CD4-positive, alpha-beta T cell (primary cell): ENCODE measurements at regions not wholly inside any gene's neighbourhood (a gene's known extent, or its start where the extent isn't known, plus 50 kb on each side); places are given as distances from the start of the nearest gene placed in this dataset.

Experiments
- ATAC-seq: fragments of 200-7000 bp; cut with Tn5 transposase; one replicate; pipeline ENCODE4 v1.10.0; 2022; ENCODE audit warnings: mild to moderate bottlenecking; ENCODE audit not compliant: poor library complexity
- CTCF ChIA-PET: fragments of 350-600 bp; sonication (Branson Sonifier 250); formaldehyde crosslinking; loops from one replicate; lab custom pipeline; 2021; ENCODE audit warnings: antibody characterized with exemption, inconsistent platforms; lab: Charles Lee
- POLR2A ChIA-PET: fragments of 350-600 bp; sonication (Branson Sonifier 250); formaldehyde crosslinking; loops from one replicate; lab custom pipeline; 2021; ENCODE audit warnings: antibody characterized with exemption, inconsistent platforms; lab: Charles Lee
- DNase-seq, 14 experiments: peaks; one replicate each; pipeline ENCODE4 v3.0.0-alpha.2; 2013 to 2020; ENCODE audit warnings: mixed read lengths in 2 of 14
- H3K27ac ChIP-seq, 2 donors: one replicate each; pipeline versions ENCODE4 v1.5.1 to v1.7.0; 2013; ENCODE audit warnings: low read length in 2 of 2, low read depth in 1 of 2, mild to moderate bottlenecking in 1 of 2
- H3K27me3 ChIP-seq, 2 experiments: 1 replicate in 1 of 2; 2 replicates in 1 of 2; pipeline versions ENCODE4 v1.6.1 to v1.7.0; 2013; ENCODE audit warnings: low read length in 2 of 2, control low read depth in 1 of 2, mild to moderate bottlenecking in 1 of 2, moderate library complexity in 1 of 2; ENCODE audit not compliant: insufficient read depth in 2 of 2, control insufficient read depth in 1 of 2
- H3K36me3 ChIP-seq: one replicate; pipeline ENCODE4 v1.6.1; 2013; ENCODE audit warnings: low read length, control low read depth; ENCODE audit not compliant: insufficient read depth
- H3K4me1 ChIP-seq: one replicate; pipeline ENCODE4 v1.6.1; 2013; ENCODE audit warnings: low read length, control low read depth; ENCODE audit not compliant: insufficient read depth
- H3K4me3 ChIP-seq: one replicate; pipeline ENCODE4 v1.5.1; 2013; ENCODE audit warnings: mild to moderate bottlenecking, low read length, moderate library complexity
- H3K9me3 ChIP-seq, 2 experiments: 1 replicate in 1 of 2; 2 replicates in 1 of 2; pipeline versions ENCODE4 v1.6.1 to v1.7.0; 2013; ENCODE audit warnings: low read length in 2 of 2, mild to moderate bottlenecking in 2 of 2, control low read depth in 1 of 2, moderate library complexity in 1 of 2; ENCODE audit not compliant: control insufficient read depth in 1 of 2, insufficient read depth in 1 of 2
- H3K27ac Mint-ChIP-seq: one replicate; pipeline ENCODE4 v1.8.0; 2020; ENCODE audit warnings: mixed read lengths
- H3K27me3 Mint-ChIP-seq: one replicate; pipeline ENCODE4 v1.8.0; 2021; ENCODE audit warnings: mixed read lengths
- H3K36me3 Mint-ChIP-seq: one replicate; pipeline ENCODE4 v1.8.0; 2021; ENCODE audit warnings: low read depth, mixed read lengths
- H3K4me1 Mint-ChIP-seq: one replicate; pipeline ENCODE4 v1.8.0; 2021; ENCODE audit warnings: low read depth, mixed read lengths
- H3K4me3 Mint-ChIP-seq: one replicate; pipeline ENCODE4 v1.8.0; 2020; ENCODE audit warnings: mild to moderate bottlenecking, mixed read lengths
- H3K9me3 Mint-ChIP-seq: one replicate; pipeline ENCODE4 v1.8.0; 2020; ENCODE audit warnings: mixed read lengths
- CTCF ChIP-seq: fragments of 200-600 bp; IDR thresholded peaks from one replicate; pipeline ENCODE4 v1.8.0; 2022; ENCODE audit warnings: antibody characterized with exemption, mild to moderate bottlenecking
- intact Hi-C, 2 experiments: fragments of 100-400 bp; cut with DNase I in 1 of 2; cut with micrococcal nuclease in 1 of 2; formaldehyde crosslinking; loops; one replicate each; pipeline versions ENCODE4 v1.15.1 to v1.9.0; 2023 to 2025; cut with DNase I, micrococcal nuclease

GRCh38 chr18:73835656-73836364 lies 311.8 kb downstream of the FBXO15 start:
- ChIA-PET POLR2A (no interaction called here), CTCF (no interaction called here)
- no peaks in the 10 kb centered on the region for H3K27me3 Mint-ChIP-seq
- Histone ChIP-seq H3K27ac (no peak overlapping the region), H3K4me1 (no peaks in the 10 kb centered on the region), H3K4me3 (no peak overlapping the region), H3K36me3 (no peaks in the 10 kb centered on the region), H3K9me3 (no peaks in the 10 kb centered on the region), H3K27me3 (no peaks in the 10 kb centered on the region)
- no peaks in the 10 kb centered on the region for H3K4me1 Mint-ChIP-seq
- intact Hi-C loops = no loop called here
- no peak for ATAC-seq
- no peaks in the 10 kb centered on the region for H3K9me3 Mint-ChIP-seq
- DNase-seq = no peak
- no peak overlapping the region for H3K27ac Mint-ChIP-seq
- H3K4me3 Mint-ChIP-seq = no peak overlapping the region
- no peaks in the 10 kb centered on the region for H3K36me3 Mint-ChIP-seq
- TF ChIP-seq CTCF = no peak

- no peak for DNase-seq
- H3K9me3 Mint-ChIP-seq = no peaks in the 10 kb centered on the region
These were observed 312.6 kb downstream of the FBXO15 start for GRCh38 chr18:73835039-73835438.

GRCh38 chr18:73831688-73832087 lies 315.9 kb downstream of the FBXO15 start:
- no peak for DNase-seq
- no peaks in the 10 kb centered on the region for H3K36me3 ChIP-seq
- Mint-ChIP-seq H3K27ac (no peak overlapping the region), H3K36me3 (no peaks in the 10 kb centered on the region), H3K4me3 (no peak overlapping the region), H3K9me3 (no peaks in the 10 kb centered on the region), H3K4me1 (no peaks in the 10 kb centered on the region), H3K27me3 (no peaks in the 10 kb centered on the region)
- no peaks in the 10 kb centered on the region for H3K27me3 ChIP-seq
- H3K9me3 ChIP-seq = no peaks in the 10 kb centered on the region
- ChIA-PET CTCF (no interaction called here), POLR2A (no interaction called here)
- intact Hi-C loops = no loop called here
- TF ChIP-seq CTCF = no peak
- H3K4me3 ChIP-seq = no peak overlapping the region
- no peak for ATAC-seq
- H3K4me1 ChIP-seq = no peaks in the 10 kb centered on the region
- H3K27ac ChIP-seq = no peak overlapping the region

More at GRCh38 chr18:73835039-73835438, 312.6 kb downstream of the FBXO15 start:
- Histone ChIP-seq H3K4me1 (no peaks in the 10 kb centered on the region), H3K27me3 (no peaks in the 10 kb centered on the region), H3K36me3 (no peaks in the 10 kb centered on the region), H3K4me3 (no peak overlapping the region), H3K9me3 (no peaks in the 10 kb centered on the region), H3K27ac (no peak overlapping the region)
- Mint-ChIP-seq H3K4me1 (no peaks in the 10 kb centered on the region), H3K36me3 (no peaks in the 10 kb centered on the region), H3K27ac (no peak overlapping the region), H3K27me3 (no peaks in the 10 kb centered on the region), H3K4me3 (no peak overlapping the region)
- POLR2A ChIA-PET = no interaction called here
- no peak for TF ChIP-seq CTCF
- intact Hi-C loops = no loop called here
- CTCF ChIA-PET = no interaction called here
- no peak for ATAC-seq
